Natural killer cell treated with Interleukin-12 subunit alpha and Interleukin-12 subunit beta and Interleukin-15 and Interleukin-18, amount 100 ng/mL, for 72 hours (primary cell): ENCODE measurements at regions not wholly inside any gene's neighbourhood (a gene's known extent, or its start where the extent isn't known, plus 50 kb on each side); places are given as distances from the start of the nearest gene placed in this dataset.

ENCODE experiments used
- ATAC-seq, 2 donors: fragments of 150-1000 bp; cut with Tn5 transposase in 1 of 2; sonication (Bioruptor Pico), chemical (Tn5 transposase) in 1 of 2; 2 replicates each; pipeline ENCODE4 v1.10.0; 2021
- DNase-seq: peaks from one replicate; pipeline ENCODE4 v3.0.0; 2022; ENCODE audit warnings: low spot score
- H3K27ac Mint-ChIP-seq, 2 donors: 1 replicate in 1 of 2; 2 replicates in 1 of 2; pipeline ENCODE4 v1.8.0; 2022; ENCODE audit warnings: mixed read lengths in 2 of 2, mild to moderate bottlenecking in 1 of 2, moderate library complexity in 1 of 2
- H3K27me3 Mint-ChIP-seq, 2 donors: 1 replicate in 1 of 2; 2 replicates in 1 of 2; pipeline ENCODE4 v1.8.0; 2022; ENCODE audit warnings: mixed read lengths in 2 of 2
- H3K36me3 Mint-ChIP-seq: one replicate; pipeline ENCODE4 v1.8.0; 2022; ENCODE audit warnings: mixed read lengths
- H3K4me1 Mint-ChIP-seq, 2 donors: 1 replicate in 1 of 2; 2 replicates in 1 of 2; pipeline ENCODE4 v1.8.0; 2022; ENCODE audit warnings: low read depth in 2 of 2, mixed read lengths in 2 of 2, mild to moderate bottlenecking in 1 of 2
- H3K4me3 Mint-ChIP-seq: one replicate; pipeline ENCODE4 v1.8.0; 2022; ENCODE audit warnings: mixed read lengths
- H3K9me3 Mint-ChIP-seq: 2 replicates; pipeline ENCODE4 v1.8.0; 2022; ENCODE audit warnings: mixed read lengths

DNA sequence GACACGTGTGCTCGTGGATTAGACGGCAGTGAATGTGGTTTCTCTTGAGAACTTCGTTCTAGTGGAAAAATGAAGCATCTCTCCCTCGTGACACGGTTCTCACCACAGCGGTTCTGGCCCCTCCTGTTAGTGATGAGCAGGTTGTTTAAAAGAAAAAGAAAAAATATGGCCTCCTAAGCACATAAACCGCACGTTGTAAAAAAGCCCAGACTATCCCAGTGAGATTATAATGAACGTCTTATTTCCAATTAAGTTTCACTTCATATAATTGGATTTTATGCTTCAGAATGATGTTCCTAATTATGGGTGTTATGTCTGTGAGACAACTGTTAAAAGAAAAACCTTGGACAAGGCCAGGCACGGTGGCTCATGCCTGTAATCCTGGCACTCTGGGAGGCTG is 74.5 kb upstream of the FRMD1 start:
- peaks cover 6 to 15% of the 10 kb centered on the region in 2 donors for H3K27me3 Mint-ChIP-seq
- ATAC-seq (no peak), DNase-seq (no peak)
- no peak overlapping the region for H3K4me3 Mint-ChIP-seq
- H3K9me3 Mint-ChIP-seq: no peaks in the 10 kb centered on the region
- no peaks in the 10 kb centered on the region for H3K36me3 Mint-ChIP-seq
- no peak overlapping the region for H3K27ac Mint-ChIP-seq
- no peaks in the 10 kb centered on the region for H3K4me1 Mint-ChIP-seq

GRCh38 chr6:168152980-168153379 is 74.0 kb upstream of the FRMD1 start:
- Mint-ChIP-seq H3K27ac (no peak overlapping the region), H3K4me1 (no peaks in the 10 kb centered on the region), H3K9me3 (no peaks in the 10 kb centered on the region), H3K36me3 (no peaks in the 10 kb centered on the region), H3K4me3 (no peak overlapping the region), H3K27me3 (peaks cover 6 to 15% of the 10 kb centered on the region in 2 donors)
- ATAC-seq: no peak
- no peak for DNase-seq

DNA sequence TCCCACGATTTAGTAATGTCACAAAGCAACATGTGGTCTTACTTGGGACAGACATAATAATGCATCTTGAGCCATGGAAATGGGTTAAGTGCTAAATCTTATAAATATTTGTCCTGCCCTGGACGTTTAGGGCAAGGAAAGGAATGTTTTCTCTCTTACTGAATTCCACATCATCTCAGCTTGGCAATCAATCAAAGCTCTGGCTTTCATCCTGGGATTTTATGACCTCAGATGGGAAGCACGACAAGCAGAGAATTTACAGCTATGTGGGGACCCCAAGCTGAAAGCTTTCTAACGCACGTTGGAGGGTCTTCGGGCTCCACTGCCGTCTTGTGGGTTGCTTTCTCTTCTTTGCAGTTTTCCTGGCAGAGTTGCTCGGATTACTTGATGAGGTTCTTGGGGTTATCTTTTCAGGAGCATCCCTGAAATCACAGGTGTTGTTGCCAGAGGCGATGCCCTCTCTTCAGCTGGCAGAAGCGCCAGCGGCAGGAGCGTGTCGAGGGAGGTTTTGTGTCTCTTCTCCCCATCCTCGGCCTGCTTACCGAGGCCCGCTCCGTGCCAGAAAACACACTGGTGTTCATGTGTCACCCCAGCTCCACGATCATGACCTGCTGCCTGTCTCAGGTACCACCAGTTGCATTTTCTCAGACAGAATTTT is 73.4 kb upstream of the FRMD1 start:
- no peak for ATAC-seq

GRCh38 chr6:168150551-168151320 is 71.7 kb upstream of the FRMD1 start:
- Mint-ChIP-seq H3K27ac (no peak overlapping the region), H3K36me3 (no peaks in the 10 kb centered on the region), H3K4me1 (no peaks in the 10 kb centered on the region), H3K4me3 (no peak overlapping the region), H3K27me3 (peaks cover 0 to 11% of the 10 kb centered on the region in 2 donors), H3K9me3 (no peaks in the 10 kb centered on the region)
- ATAC-seq: no peak
- no peak for DNase-seq

More for the DNA sequence above, 73.4 kb upstream of the FRMD1 start:
- no peak overlapping the region for H3K4me3 Mint-ChIP-seq
- no peak for DNase-seq
- H3K27ac Mint-ChIP-seq: no peak overlapping the region
- no peaks in the 10 kb centered on the region for H3K4me1 Mint-ChIP-seq
- H3K36me3 Mint-ChIP-seq: no peaks in the 10 kb centered on the region
- H3K27me3 Mint-ChIP-seq: peaks cover 6 to 15% of the 10 kb centered on the region in 2 donors
- no peaks in the 10 kb centered on the region for H3K9me3 Mint-ChIP-seq

DNA sequence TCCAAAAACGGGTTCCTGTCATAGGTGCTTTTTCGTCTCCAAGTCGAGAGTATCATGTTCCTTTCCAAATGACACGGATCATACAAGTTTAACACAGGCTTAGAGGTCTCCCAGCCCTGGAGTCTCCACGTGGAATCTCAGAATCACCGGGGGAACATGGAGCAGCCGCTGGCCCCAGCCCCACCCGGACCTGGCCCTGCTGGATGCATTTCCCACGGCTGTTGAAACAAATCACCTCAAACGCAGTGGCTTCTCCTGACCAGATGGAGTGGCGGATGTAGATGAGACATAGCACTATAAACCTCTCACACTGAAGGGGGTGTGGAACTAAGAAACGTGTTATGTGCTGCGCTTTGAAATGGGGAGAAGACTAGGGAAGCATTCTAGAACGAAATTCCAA is 70.0 kb upstream of the FRMD1 start:
- no peaks in the 10 kb centered on the region for H3K36me3 Mint-ChIP-seq
- no peak for DNase-seq
- no peak overlapping the region for H3K4me3 Mint-ChIP-seq
- H3K9me3 Mint-ChIP-seq: no peaks in the 10 kb centered on the region
- no peaks in the 10 kb centered on the region for H3K4me1 Mint-ChIP-seq
- no peak for ATAC-seq
- peaks cover 14 to 17% of the 10 kb centered on the region in 2 donors for H3K27me3 Mint-ChIP-seq
- no peak overlapping the region for H3K27ac Mint-ChIP-seq

DNA sequence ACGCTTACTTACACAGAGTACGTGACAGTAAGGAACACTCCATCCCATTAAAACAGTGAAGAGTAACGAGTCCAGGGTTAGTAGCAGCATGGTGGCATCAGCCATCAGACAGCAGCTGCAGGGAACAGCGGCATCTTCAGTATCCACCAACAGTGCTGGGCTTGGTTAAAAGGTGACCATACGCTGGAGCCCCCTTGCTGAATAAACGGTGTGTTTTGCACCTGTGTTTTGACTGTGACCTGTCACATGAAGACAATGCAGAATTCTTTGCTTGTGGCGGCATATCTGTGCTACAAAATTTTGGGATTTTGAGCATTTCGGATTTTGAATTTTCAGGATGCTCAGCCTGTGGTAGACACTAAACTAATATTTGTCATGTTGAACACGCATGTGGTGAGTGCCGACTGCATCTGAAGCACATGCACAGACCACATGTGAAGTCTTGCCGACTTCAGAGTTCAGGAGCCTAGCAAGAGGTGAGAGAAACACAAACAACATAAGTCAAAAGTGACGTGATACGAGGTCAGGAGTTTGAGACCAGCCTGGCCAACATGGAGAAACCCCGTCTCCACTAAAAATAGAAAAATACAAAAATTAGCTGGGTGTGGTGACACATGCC is 69.3 kb upstream of the FRMD1 start:
- DNase-seq (no peak), ATAC-seq (no peak)
- Mint-ChIP-seq H3K27ac (no peak overlapping the region), H3K27me3 (peaks cover 19 to 21% of the 10 kb centered on the region in 2 donors), H3K4me3 (no peak overlapping the region), H3K9me3 (no peaks in the 10 kb centered on the region), H3K36me3 (no peaks in the 10 kb centered on the region), H3K4me1 (no peaks in the 10 kb centered on the region)

GRCh38 chr6:168147205-168147738 is 68.3 kb upstream of the FRMD1 start:
- peaks cover 20 to 31% of the 10 kb centered on the region in 2 donors for H3K27me3 Mint-ChIP-seq
- H3K27ac Mint-ChIP-seq: no peak overlapping the region
- H3K4me3 Mint-ChIP-seq: no peak overlapping the region
- H3K4me1 Mint-ChIP-seq: no peaks in the 10 kb centered on the region
- no peaks in the 10 kb centered on the region for H3K9me3 Mint-ChIP-seq
- H3K36me3 Mint-ChIP-seq: no peaks in the 10 kb centered on the region
- DNase-seq (no peak), ATAC-seq (no peak)

- no peak for ATAC-seq
- DNase-seq: no peak
- Mint-ChIP-seq H3K9me3 (no peaks in the 10 kb centered on the region), H3K27ac (no peak overlapping the region), H3K4me1 (no peaks in the 10 kb centered on the region), H3K27me3 (peaks cover 24 to 38% of the 10 kb centered on the region in 2 donors), H3K36me3 (no peaks in the 10 kb centered on the region), H3K4me3 (no peak overlapping the region)
Measured at GRCh38 chr6:168145747-168146596, 67.0 kb upstream of the FRMD1 start.

- Mint-ChIP-seq H3K9me3 (no peaks in the 10 kb centered on the region), H3K4me1 (no peaks in the 10 kb centered on the region), H3K27me3 (peaks cover 25 to 30% of the 10 kb centered on the region in 2 donors), H3K36me3 (no peaks in the 10 kb centered on the region), H3K27ac (no peak overlapping the region), H3K4me3 (no peak overlapping the region)
- DNase-seq: no peak
- no peak for ATAC-seq
Measured at GRCh38 chr6:168139121-168139520, 60.1 kb upstream of the FRMD1 start.

- no peak overlapping the region for H3K27ac Mint-ChIP-seq
- no peaks in the 10 kb centered on the region for H3K36me3 Mint-ChIP-seq
- H3K27me3 Mint-ChIP-seq: peaks cover 18 to 25% of the 10 kb centered on the region in 2 donors
- no peaks in the 10 kb centered on the region for H3K9me3 Mint-ChIP-seq
- H3K4me3 Mint-ChIP-seq: no peak overlapping the region
- no peak for ATAC-seq
- H3K4me1 Mint-ChIP-seq: no peaks in the 10 kb centered on the region
- DNase-seq: no peak
Measured at GRCh38 chr6:168138436-168138835, 59.4 kb upstream of the FRMD1 start.

GRCh38 chr6:168137024-168137423 is 58.0 kb upstream of the FRMD1 start:
- Mint-ChIP-seq H3K4me3 (no peak overlapping the region), H3K36me3 (no peaks in the 10 kb centered on the region), H3K9me3 (no peaks in the 10 kb centered on the region), H3K27me3 (peaks cover 5 to 24% of the 10 kb centered on the region in 2 donors), H3K4me1 (no peaks in the 10 kb centered on the region), H3K27ac (no peak overlapping the region)
- DNase-seq: no peak
- no peak for ATAC-seq

DNA sequence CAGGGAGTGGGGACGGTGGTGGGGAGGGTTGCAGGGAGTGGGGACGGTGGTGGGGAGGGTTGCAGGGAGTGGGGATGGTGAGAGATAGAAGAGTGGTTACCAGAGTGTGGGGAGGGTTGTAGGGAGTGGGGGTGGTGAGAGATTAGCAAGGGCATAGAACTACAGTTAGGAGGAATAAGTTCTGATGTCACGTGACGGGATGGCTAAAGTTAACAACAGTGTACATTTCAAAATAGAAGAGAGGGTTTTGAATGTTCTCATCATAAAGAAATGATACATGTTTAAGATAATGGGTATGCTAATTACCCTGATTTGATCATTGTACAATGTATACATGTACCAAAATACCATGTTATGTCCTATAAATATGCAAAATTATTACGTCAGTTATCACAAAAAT is 57.6 kb upstream of the FRMD1 start:
- H3K4me1 Mint-ChIP-seq: no peaks in the 10 kb centered on the region
- H3K4me3 Mint-ChIP-seq: no peak overlapping the region
- H3K27me3 Mint-ChIP-seq: peaks cover under 1 to 22% of the 10 kb centered on the region in 2 donors
- H3K36me3 Mint-ChIP-seq: no peaks in the 10 kb centered on the region
- no peak for DNase-seq
- H3K9me3 Mint-ChIP-seq: no peaks in the 10 kb centered on the region
- H3K27ac Mint-ChIP-seq: no peak overlapping the region
- ATAC-seq: no peak

- H3K4me1 Mint-ChIP-seq: no peaks in the 10 kb centered on the region
- H3K27ac Mint-ChIP-seq: no peak overlapping the region
- peaks cover 0 to 27% of the 10 kb centered on the region in 2 donors for H3K27me3 Mint-ChIP-seq
- no peak overlapping the region for H3K4me3 Mint-ChIP-seq
- H3K36me3 Mint-ChIP-seq: no peaks in the 10 kb centered on the region
- ATAC-seq (no peak), DNase-seq (no peak)
- H3K9me3 Mint-ChIP-seq: no peaks in the 10 kb centered on the region
Measured at GRCh38 chr6:168136001-168136400, 57.0 kb upstream of the FRMD1 start.
